ENCODE measurements at regions not wholly inside any gene's neighbourhood (a gene's known extent, or its start where the extent isn't known, plus 50 kb on each side); places are given as distances from the start of the nearest gene placed in this dataset.

DNA sequence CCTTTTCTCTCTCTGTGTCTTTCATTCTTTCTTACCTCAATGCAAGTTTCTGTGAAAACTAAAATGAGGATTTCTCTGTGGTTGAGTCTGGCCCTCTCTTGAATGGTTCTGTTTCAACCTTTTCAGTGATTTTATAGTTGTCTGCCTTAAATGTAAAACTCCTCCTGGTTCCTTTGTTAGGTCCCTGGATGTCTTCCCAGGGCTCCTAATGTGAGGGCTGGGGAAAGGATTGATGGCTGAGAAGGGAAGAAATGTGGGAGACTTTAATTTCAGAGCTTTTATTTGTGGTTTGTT lies 90.6 kb upstream of the GRM7 start:
- no peak overlapping the region for H3K9ac ChIP-seq (ENCODE audit: low read length)
- no peak overlapping the region for H3K27ac ChIP-seq (ENCODE audit: low read depth, low read length)
- H3K4me3 ChIP-seq (ENCODE audit: insufficient read depth, low read length, poor library complexity, severe bottlenecking) = no peak overlapping the region
- H2AFZ ChIP-seq (ENCODE audit: low read depth, low read length, severe bottlenecking) = no peak overlapping the region
- no peaks in the 10 kb centered on the region for H3K9me2 ChIP-seq (replicated peaks; ENCODE audit: insufficient read depth, low read length)
- H3K4me2 ChIP-seq (ENCODE audit: low read depth, low read length, poor library complexity, severe bottlenecking) = no peak overlapping the region
- H3K36me3 ChIP-seq (ENCODE audit: low read length) = no peaks in the 10 kb centered on the region
- TF ChIP-seq, protein P1, sequence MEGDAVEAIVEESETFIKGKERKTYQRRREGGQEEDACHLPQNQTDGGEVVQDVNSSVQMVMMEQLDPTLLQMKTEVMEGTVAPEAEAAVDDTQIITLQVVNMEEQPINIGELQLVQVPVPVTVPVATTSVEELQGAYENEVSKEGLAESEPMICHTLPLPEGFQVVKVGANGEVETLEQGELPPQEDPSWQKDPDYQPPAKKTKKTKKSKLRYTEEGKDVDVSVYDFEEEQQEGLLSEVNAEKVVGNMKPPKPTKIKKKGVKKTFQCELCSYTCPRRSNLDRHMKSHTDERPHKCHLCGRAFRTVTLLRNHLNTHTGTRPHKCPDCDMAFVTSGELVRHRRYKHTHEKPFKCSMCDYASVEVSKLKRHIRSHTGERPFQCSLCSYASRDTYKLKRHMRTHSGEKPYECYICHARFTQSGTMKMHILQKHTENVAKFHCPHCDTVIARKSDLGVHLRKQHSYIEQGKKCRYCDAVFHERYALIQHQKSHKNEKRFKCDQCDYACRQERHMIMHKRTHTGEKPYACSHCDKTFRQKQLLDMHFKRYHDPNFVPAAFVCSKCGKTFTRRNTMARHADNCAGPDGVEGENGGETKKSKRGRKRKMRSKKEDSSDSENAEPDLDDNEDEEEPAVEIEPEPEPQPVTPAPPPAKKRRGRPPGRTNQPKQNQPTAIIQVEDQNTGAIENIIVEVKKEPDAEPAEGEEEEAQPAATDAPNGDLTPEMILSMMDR (IDR thresholded peaks at IDR 0.05; ENCODE audit: insufficient read depth, low read length, poor library complexity, severe bottlenecking) = no peak
- TF ChIP-seq EZH2phosphoT487 (conservative IDR thresholded peaks at IDR 0.05; ENCODE audit: low read length) = no peak
- no peaks in the 10 kb centered on the region for H4K20me1 ChIP-seq (ENCODE audit: low read depth, low read length)
- H3K27me3 ChIP-seq (ENCODE audit: low read length) = no peaks in the 10 kb centered on the region
- no peaks in the 10 kb centered on the region for H3K9me3 ChIP-seq (ENCODE audit: insufficient read depth, low read length)
- H3K79me2 ChIP-seq (ENCODE audit: insufficient read depth, low read length) = no peaks in the 10 kb centered on the region
- no peaks in the 10 kb centered on the region for H3F3A ChIP-seq (ENCODE audit: insufficient read depth)

DNA sequence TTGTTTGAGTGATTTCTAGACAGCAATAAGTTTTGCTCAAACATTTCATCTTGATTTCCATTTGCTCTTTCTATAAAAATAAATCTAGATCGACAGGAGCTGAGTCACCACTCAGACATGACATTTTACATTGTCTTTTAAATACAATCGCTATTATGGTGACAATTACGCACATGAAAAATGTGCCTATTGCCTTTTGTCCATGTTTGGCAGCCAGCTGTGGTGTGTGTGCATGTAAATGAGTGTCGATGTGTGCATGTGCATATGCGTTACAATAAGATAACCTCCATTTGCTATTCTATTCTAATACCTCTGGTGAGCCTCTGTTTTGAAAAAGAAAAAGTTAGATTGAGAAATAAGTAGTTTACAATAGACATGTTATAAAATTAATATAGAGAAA lies 89.7 kb upstream of the GRM7 start:
- H3K79me2 ChIP-seq (ENCODE audit: insufficient read depth, low read length) = no peaks in the 10 kb centered on the region
- H3K4me3 ChIP-seq (ENCODE audit: insufficient read depth, low read length, poor library complexity, severe bottlenecking) = no peak overlapping the region
- H3K27me3 ChIP-seq (ENCODE audit: low read length) = no peaks in the 10 kb centered on the region
- no peak overlapping the region for H3K4me2 ChIP-seq (ENCODE audit: low read depth, low read length, poor library complexity, severe bottlenecking)
- H3K36me3 ChIP-seq (ENCODE audit: low read length) = no peaks in the 10 kb centered on the region
- TF ChIP-seq EZH2phosphoT487 (conservative IDR thresholded peaks at IDR 0.05; ENCODE audit: low read length) = no peak
- TF ChIP-seq, protein P1 (IDR thresholded peaks at IDR 0.05; ENCODE audit: insufficient read depth, low read length, poor library complexity, severe bottlenecking) = no peak
- H3K9ac ChIP-seq (ENCODE audit: low read length) = no peak overlapping the region
- no peak overlapping the region for H3K27ac ChIP-seq (ENCODE audit: low read depth, low read length)
- no peaks in the 10 kb centered on the region for H3F3A ChIP-seq (ENCODE audit: insufficient read depth)
- no peak overlapping the region for H2AFZ ChIP-seq (ENCODE audit: low read depth, low read length, severe bottlenecking)
- H4K20me1 ChIP-seq (ENCODE audit: low read depth, low read length) = no peaks in the 10 kb centered on the region
- no peaks in the 10 kb centered on the region for H3K9me2 ChIP-seq (replicated peaks; ENCODE audit: insufficient read depth, low read length)
- no peaks in the 10 kb centered on the region for H3K9me3 ChIP-seq (ENCODE audit: insufficient read depth, low read length)

DNA sequence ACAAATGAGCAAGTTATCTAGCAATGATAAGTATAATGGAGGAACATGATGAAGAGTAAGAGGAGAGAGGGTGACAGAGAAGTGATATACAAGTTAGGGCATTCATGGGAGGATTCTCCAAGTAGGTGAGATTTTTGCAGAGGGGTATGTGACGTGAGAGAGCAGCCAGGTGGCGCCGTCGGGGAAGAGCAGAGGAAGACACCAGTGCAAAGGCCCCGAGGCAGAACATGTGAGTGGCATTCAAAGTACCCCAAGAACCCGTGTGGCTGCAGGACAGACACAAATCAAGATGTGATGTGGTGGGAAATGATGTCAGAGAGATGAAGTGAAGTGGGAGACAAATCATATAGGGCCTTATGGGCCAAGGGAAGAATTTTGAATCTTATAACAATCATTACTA lies 81.8 kb upstream of the GRM7 start:
- Histone ChIP-seq H2AFZ (ENCODE audit: low read depth, low read length, severe bottlenecking) (no peak overlapping the region), H3K9me3 (ENCODE audit: insufficient read depth, low read length) (no peaks in the 10 kb centered on the region), H3F3A (ENCODE audit: insufficient read depth) (no peaks in the 10 kb centered on the region), H3K27me3 (ENCODE audit: low read length) (no peaks in the 10 kb centered on the region), H3K4me3 (ENCODE audit: insufficient read depth, low read length, poor library complexity, severe bottlenecking) (no peak overlapping the region), H3K79me2 (ENCODE audit: insufficient read depth, low read length) (no peaks in the 10 kb centered on the region), H3K4me2 (ENCODE audit: low read depth, low read length, poor library complexity, severe bottlenecking) (no peak overlapping the region), H3K9ac (ENCODE audit: low read length) (no peak overlapping the region), H3K9me2 (replicated peaks; ENCODE audit: insufficient read depth, low read length) (no peaks in the 10 kb centered on the region), H3K36me3 (ENCODE audit: low read length) (no peaks in the 10 kb centered on the region), H4K20me1 (ENCODE audit: low read depth, low read length) (no peaks in the 10 kb centered on the region), H3K27ac (ENCODE audit: low read depth, low read length) (no peak overlapping the region)
- TF ChIP-seq, protein P1 (IDR thresholded peaks at IDR 0.05; ENCODE audit: insufficient read depth, low read length, poor library complexity, severe bottlenecking) = no peak
- no peak for TF ChIP-seq EZH2phosphoT487 (conservative IDR thresholded peaks at IDR 0.05; ENCODE audit: low read length)

DNA sequence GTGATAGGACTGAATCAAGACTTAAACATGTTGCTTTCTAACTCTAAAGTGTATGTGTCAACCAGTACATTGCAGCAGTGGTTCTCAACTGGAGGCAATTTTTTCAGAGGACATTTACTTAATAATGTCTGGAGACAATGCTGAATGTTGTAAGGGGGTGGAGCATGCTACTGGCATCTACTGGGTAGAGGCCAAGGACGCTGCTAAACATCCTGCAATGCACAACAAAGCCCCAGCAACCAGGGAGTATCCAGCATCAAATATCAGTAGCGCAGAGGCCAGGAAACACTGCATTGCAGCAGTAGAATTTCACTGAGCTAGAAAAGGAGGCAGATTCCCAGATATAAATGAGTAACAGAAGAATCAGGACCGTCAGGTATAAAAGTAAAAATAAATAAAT lies 79.8 kb upstream of the GRM7 start:
- Histone ChIP-seq H3K4me3 (ENCODE audit: insufficient read depth, low read length, poor library complexity, severe bottlenecking) (no peak overlapping the region), H3F3A (ENCODE audit: insufficient read depth) (no peaks in the 10 kb centered on the region), H2AFZ (ENCODE audit: low read depth, low read length, severe bottlenecking) (no peak overlapping the region), H3K9me3 (ENCODE audit: insufficient read depth, low read length) (no peaks in the 10 kb centered on the region), H4K20me1 (ENCODE audit: low read depth, low read length) (no peaks in the 10 kb centered on the region), H3K79me2 (ENCODE audit: insufficient read depth, low read length) (no peaks in the 10 kb centered on the region), H3K9me2 (replicated peaks; ENCODE audit: insufficient read depth, low read length) (no peaks in the 10 kb centered on the region), H3K9ac (ENCODE audit: low read length) (no peak overlapping the region), H3K27me3 (ENCODE audit: low read length) (no peaks in the 10 kb centered on the region), H3K4me2 (ENCODE audit: low read depth, low read length, poor library complexity, severe bottlenecking) (no peak overlapping the region), H3K36me3 (ENCODE audit: low read length) (no peaks in the 10 kb centered on the region), H3K27ac (ENCODE audit: low read depth, low read length) (no peak overlapping the region)
- TF ChIP-seq, protein P1 (IDR thresholded peaks at IDR 0.05; ENCODE audit: insufficient read depth, low read length, poor library complexity, severe bottlenecking) = no peak
- no peak for TF ChIP-seq EZH2phosphoT487 (conservative IDR thresholded peaks at IDR 0.05; ENCODE audit: low read length)
